Ishikawa (cell line): ENCODE measurements at regions not wholly inside any gene's neighbourhood (a gene's known extent, or its start where the extent isn't known, plus 50 kb on each side); places are given as distances from the start of the nearest gene placed in this dataset.

Source experiments
- EP300 ChIP-seq: IDR thresholded peaks from 2 replicates; pipeline ENCODE4 v1.6.1; 2012; ENCODE audit warnings: borderline replicate concordance
- RAD21 ChIP-seq: IDR thresholded peaks from 2 replicates; pipeline ENCODE4 v1.6.1; 2012; ENCODE audit warnings: low read depth

DNA sequence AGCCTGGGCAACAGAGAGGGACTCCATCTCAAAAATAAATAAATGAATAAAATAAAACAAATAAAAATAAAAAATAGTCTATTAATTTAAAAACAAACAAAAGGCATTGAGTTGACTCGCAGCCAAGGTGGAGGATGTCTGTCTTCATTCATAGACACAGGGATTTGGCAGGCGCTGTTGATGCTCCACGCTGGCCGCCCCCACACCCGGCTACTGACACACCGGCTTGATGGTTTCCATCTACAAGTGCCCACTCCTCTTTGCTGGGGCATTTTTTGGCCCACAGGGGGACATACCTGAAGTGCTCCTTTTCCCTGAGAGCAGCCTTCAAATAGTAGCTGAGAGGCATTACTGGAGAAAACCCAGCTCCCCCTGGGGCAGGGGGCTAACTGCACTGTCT lies 178.3 kb upstream of the RALGAPA2 start:
- TF ChIP-seq EP300, result no peak
- TF ChIP-seq RAD21, result no peak
